SK-N-SH (cell line): ENCODE measurements at regions not wholly inside any gene's neighbourhood (a gene's known extent, or its start where the extent isn't known, plus 50 kb on each side); places are given as distances from the start of the nearest gene placed in this dataset.

Experiments used
- CTCF ChIP-seq: fragments of 200-600 bp; sonication (generic); IDR thresholded peaks from 2 replicates; pipeline ENCODE4 v1.6.1; 2017; ENCODE audit warnings: antibody characterized with exemption, mild to moderate bottlenecking, moderate library complexity
- MEF2A ChIP-seq: IDR thresholded peaks from 2 replicates; pipeline ENCODE4 v1.4.0; 2012; ENCODE audit warnings: low read depth, borderline replicate concordance
- MXI1 ChIP-seq: IDR thresholded peaks from 2 replicates; pipeline ENCODE4 v1.6.1; 2012; ENCODE audit warnings: mild to moderate bottlenecking, low read depth, low read length, improper control_type of control experiment
- TAF1 ChIP-seq: IDR thresholded peaks from 2 replicates; pipeline ENCODE4 v1.6.1; 2012; ENCODE audit warnings: low read depth, mild to moderate bottlenecking, low read length, moderate library complexity, borderline replicate concordance

DNA sequence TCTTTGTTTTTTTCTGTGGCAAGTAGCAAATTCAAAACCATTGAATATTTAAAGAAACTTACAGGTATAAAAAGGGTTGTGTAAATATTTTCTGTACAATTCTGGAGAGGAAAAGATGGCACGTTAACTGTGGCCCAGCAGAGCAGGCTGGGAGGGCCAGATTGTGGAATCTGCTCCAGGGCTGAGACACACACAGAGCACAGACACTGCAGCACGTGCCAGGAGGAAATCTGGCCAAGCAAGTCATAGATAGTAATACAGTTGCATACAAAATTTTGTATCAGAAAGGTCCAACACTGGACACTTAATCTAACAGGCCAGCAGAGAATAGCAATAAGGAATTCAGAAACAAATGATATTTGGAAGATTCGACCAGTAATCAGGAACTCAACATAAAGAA lies 763.7 kb downstream of the PDHA2 start:
- TF ChIP-seq MEF2A (no peak), TAF1 (no peak), MXI1 (no peak; the same call in 1 of the 2 replicates), CTCF (no peak)
